ENCODE measurements at regions not wholly inside any gene's neighbourhood (a gene's known extent, or its start where the extent isn't known, plus 50 kb on each side); places are given as distances from the start of the nearest gene placed in this dataset.
A peak's percentile ranks its signal among the peaks of the same experiment; 100 is the strongest.

GRCh38 chr3:187618722-187619121, 51.5 kb downstream of the SST start:
- no peak for DNase-seq (ENCODE audit: low spot score)

DNA sequence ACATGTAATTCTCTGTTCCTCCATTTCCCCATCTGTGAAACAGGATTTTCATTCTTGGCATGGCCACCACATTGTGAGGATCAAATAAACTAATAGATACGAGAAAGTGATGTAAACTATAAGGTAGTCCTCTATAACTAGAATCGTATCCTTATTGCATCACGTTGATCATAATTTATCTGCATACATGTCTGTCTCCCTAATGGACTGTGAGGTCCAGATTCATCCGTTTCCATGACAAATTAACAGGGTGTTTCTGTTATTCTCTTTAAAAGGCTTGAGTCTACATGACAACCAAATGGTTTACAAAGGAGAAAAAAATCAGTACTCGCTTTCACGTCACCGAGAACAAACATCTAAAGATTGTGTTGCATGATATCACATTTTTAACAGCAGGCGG, 53.0 kb downstream of the SST start:
- DNase-seq (ENCODE audit: low spot score): no peak

DNA sequence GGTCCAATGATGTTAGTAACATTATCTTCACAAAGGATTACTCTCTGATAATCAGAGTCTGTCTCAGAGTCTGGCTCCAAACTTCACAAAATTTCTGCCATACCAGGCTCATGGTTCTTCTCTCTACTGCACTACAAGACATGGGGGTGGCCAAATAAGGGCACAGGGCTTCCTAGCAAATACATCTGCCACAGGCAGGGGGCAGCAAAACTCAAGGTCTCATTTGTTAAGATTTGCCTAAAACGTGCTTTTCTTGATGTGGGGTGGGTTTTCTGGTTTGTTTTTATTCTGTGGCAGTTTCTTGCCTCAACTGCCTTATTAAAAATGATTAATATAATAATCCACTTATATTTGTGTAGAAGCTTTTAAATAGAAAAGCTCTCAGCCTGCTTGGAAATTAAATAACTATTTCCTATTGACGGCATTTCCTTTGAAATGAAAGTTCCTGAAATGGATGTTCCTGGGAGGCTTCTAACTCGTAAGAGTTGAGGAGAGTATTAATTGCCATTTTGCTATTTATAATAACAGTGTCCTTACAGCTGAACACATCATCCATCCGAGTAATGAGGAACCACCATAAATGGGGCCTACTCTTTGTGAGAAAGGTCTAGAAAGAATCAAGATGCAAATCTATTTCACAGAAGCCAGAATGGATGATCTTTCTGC, 53.8 kb downstream of the SST start:
- DNase-seq (ENCODE audit: low spot score): peak; percentile 36

- DNase-seq (ENCODE audit: low spot score): no peak
Measured at GRCh38 chr3:187615630-187616029, 54.6 kb downstream of the SST start.

GRCh38 chr3:187612656-187613055, 57.5 kb downstream of the SST start:
- no peak for DNase-seq (ENCODE audit: low spot score)

GRCh38 chr3:187610981-187611511, 59.1 kb downstream of the SST start:
- DNase-seq (ENCODE audit: low spot score): no peak

GRCh38 chr3:187594272-187594671, 75.9 kb downstream of the SST start:
- no peak for DNase-seq (ENCODE audit: low spot score)

DNA sequence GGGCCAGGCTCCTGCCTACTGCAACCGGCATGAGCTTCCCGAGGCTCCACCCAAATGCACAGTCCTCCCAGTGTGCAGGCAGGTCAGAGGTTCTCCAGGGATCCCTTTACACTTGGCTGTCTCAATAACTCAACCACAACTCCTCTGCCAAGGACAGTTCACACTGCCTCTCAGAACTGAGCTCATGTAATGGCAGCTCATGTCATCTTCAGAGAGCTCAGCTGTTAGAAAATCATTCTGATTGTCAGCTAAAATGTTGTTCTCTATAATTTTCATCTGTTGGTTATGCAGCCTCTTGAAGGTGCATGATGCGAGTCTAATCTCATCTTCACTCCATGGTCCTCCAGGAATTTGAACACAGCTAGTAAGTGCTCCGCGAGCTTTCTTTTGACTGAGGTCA, 76.7 kb downstream of the SST start:
- DNase-seq (ENCODE audit: low spot score): no peak

DNA sequence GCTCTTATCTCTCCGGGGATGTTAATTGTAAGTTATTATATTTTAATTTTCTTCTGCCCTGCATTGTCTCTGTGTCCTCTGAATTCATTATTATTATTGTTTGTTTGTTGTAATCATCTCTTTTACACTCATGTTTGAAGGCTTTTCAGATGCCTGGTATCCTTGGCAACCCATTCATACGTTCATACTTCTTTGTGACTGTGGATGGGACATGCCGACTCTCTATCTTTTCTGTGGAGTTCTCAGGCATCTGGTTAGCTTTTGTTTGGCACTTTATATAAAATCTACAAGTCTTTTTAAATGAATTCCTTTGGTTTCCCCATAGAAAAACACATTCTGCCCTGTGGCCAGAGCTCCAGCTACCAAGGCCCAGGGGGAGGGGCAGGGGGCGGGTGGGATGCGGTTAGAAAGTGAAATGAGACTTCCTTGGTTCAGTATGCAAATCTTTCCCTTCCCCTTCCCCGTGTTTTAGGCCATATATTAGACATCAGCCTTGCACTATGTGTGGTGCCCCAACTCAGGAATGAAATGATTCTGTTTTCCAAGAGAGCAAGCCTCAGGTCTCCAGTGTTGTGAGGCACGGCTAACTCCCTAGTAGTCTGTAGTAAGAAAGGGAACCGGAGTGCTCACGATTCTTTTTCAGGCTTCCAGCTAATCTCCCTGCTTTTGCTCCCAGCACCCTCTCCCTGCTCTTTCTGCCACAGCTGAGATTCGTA, 79.2 kb downstream of the SST start:
- DNase-seq (ENCODE audit: low spot score): no peak

- no peak for DNase-seq (ENCODE audit: low spot score)
Measured at GRCh38 chr3:187587076-187587475, 83.1 kb downstream of the SST start.

DNA sequence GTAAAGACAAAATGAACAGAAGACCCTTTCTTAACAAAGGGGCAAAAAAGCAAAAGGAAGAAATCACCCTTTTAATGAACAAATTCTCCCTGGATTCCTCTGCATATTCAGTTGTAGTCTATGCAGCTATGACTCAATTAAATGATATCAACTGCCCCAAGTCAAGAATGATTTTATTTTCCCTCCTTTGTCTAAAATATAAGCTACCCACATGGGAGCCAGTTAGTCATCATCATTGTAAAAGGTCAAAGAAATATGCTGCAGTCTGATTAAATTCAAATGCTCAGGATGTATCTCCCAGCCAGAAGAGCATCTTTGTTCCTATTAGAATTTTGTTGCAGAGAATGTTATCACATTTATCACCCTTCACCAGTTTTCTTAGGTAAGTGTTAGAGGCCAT, 84.0 kb downstream of the SST start:
- DNase-seq (ENCODE audit: low spot score): no peak

DNA sequence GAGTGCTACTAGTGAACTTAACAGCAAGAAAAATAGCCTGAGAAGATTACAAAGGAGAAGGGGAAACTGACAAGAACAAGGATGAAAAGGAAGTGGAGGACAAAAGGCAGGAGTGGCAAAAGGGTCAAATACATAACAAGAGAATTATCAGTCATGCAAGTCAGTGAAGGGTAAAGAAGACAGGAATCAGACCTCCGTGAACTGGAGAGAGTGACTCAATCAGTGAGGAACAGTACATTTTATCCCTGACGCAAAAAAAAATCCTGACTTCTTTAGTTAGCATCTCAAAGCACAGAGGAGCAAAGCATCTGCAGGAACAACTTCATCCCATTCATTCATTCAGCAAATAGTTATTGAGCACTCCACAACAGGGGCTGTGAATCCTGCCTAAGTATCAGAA, 97.8 kb downstream of the SST start:
- DNase-seq (ENCODE audit: low spot score): no peak

- DNase-seq (ENCODE audit: low spot score): no peak
Measured at GRCh38 chr3:187571701-187572100, 98.5 kb downstream of the SST start.

GRCh38 chr3:187570776-187571175, 99.4 kb downstream of the SST start:
- no peak for DNase-seq (ENCODE audit: low spot score)

GRCh38 chr3:187568171-187568570, 102.0 kb downstream of the SST start:
- no peak for DNase-seq (ENCODE audit: low spot score)

DNA sequence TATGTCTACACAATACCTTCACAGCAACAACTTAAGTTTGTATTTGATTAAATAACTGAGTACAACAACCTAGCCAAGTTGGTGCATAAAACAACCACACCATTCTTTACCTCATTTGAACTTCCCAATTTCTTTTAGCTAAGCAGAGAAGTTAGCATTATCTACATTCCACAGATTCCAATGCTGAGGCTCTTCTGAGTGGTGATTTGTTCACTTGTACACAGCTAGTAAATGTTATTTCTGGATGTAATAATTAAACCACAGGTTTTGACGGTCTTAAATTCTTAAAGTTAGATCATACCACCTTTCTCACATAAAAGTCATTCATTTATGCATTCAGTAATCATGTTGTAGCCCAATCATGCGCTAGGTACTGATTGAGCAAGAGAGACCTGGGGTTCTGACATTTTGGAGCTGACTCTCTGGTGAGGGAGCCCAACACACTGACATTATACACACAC, 102.5 kb downstream of the SST start:
- DNase-seq (ENCODE audit: low spot score): no peak

- DNase-seq (ENCODE audit: low spot score): no peak
Measured at GRCh38 chr3:187567021-187567420, 103.2 kb downstream of the SST start.

DNA sequence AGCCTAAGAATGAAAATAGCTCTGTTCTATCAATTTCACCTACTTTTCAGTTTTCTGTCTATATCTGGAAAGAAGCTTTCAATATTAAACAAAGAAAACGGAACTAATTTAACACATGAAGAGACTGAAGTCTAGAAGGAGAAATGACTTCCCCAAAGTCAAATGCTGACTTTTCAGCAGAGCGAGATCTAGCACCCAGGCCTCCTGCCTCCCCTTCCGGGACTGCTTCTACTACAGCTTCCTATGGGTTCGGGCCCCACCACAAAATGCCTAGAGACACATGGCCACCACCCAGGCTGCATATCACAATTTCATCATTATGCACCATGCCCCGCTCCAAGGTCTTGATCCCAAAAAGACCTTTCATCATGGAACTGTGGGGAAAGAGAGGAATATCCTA, 104.5 kb downstream of the SST start:
- DNase-seq (ENCODE audit: low spot score): no peak

- DNase-seq (ENCODE audit: low spot score): no peak
Measured at GRCh38 chr3:187558990-187559389, 111.2 kb downstream of the SST start.

DNA sequence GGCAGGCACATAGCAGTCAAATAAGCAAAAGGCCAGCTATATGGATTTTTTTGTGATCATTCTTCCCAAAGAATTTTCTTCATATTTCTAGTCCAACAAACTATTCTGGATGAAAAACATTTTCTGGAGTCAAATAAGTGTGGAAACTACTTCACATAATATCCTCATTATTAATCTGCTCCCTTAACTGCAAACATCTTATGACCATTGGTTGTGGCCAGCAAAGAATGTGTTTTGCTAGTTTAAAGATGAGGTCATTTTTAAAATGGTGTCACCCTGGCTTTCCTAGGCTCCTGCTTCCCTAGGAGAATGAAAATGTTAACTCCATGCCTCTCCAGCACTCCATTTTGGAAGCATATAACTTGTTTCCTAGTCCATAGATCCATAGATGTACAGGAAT, 118.8 kb downstream of the SST start:
- no peak for DNase-seq (ENCODE audit: low spot score)

- no peak for DNase-seq (ENCODE audit: low spot score)
Measured at GRCh38 chr3:187550446-187550845, 119.7 kb downstream of the SST start.

- DNase-seq (ENCODE audit: low spot score): no peak
Measured at GRCh38 chr3:187545366-187545765, 124.8 kb downstream of the SST start.

DNA sequence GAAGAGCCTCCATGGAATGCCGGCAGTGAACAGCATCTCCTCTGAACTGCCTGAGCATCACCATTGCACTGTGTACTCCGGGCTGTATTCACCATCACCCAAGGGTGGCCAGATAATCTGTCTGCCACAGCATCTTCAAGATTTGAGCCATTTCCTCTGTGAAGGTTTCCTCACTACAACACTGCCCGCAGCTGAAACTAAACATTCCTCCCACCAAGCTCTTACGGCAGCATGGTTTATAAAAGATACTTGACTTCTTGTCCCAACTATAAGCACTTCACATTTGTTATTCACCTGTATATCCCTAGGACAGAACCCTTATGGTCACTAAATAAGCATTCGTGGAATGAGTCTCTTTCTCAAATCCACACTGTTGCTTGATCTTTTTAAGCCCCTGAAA, 125.9 kb downstream of the SST start:
- DNase-seq (ENCODE audit: low spot score): no peak

DNA sequence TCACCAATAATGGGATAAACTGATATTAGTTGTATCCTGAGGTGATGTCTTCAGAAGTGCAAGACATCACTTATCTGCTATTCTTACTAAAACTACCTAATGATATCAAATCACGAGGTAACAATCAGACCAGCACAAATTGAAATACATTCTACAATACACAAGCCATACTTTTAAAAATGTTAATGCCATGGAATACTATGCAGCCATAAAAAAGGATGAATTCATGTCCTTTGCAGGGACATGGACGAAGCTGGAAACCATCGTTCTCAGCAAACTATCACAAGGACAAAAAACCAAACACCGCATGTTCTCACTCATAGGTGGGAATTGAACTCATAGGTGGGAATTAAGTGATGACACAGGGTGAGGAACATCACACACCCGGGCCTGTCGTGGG, 129.3 kb downstream of the SST start:
- no peak for DNase-seq (ENCODE audit: low spot score)
